ENCODE measurements at regions not wholly inside any gene's neighbourhood (a gene's known extent, or its start where the extent isn't known, plus 50 kb on each side); places are given as distances from the start of the nearest gene placed in this dataset.

- TF ChIP-seq JUN (IDR thresholded peaks at IDR 0.05) (no peak), GATA3 (IDR thresholded peaks at IDR 0.05; ENCODE audit: borderline replicate concordance) (no peak), TP53 (CRISPR knock-in tag; IDR thresholded peaks at IDR 0.05) (no peak), CTCF (IDR thresholded peaks at IDR 0.05) (no peak), CHD2 (IDR thresholded peaks at IDR 0.05; ENCODE audit: low read length, partially characterized antibody) (no peak)
Measured at GRCh38 chr1:116273042-116273783, 99.8 kb upstream of the ATP1A1 start.
